Endothelial cell (in vitro differentiated cells): ENCODE measurements at regions not wholly inside any gene's neighbourhood (a gene's known extent, or its start where the extent isn't known, plus 50 kb on each side); places are given as distances from the start of the nearest gene placed in this dataset.

Experiments used
- DNase-seq: peaks from one replicate; pipeline ENCODE4 v3.0.0; 2021; ENCODE audit warnings: low spot score
- H3K27ac Mint-ChIP-seq: one replicate; pipeline ENCODE4 v1.8.0; 2021; ENCODE audit warnings: mixed read lengths, inconsistent platforms; ENCODE audit not compliant: unreplicated experiment
- H3K27me3 Mint-ChIP-seq: one replicate; pipeline ENCODE4 v1.8.0; 2021; ENCODE audit warnings: mild to moderate bottlenecking, moderate library complexity, mixed read lengths, inconsistent platforms; ENCODE audit not compliant: unreplicated experiment
- H3K36me3 Mint-ChIP-seq: one replicate; pipeline ENCODE4 v1.8.0; 2021; ENCODE audit warnings: mild to moderate bottlenecking, low read depth, mixed read lengths, inconsistent platforms; ENCODE audit not compliant: unreplicated experiment
- H3K4me1 Mint-ChIP-seq: one replicate; pipeline ENCODE4 v1.8.0; 2021; ENCODE audit warnings: mild to moderate bottlenecking, mixed read lengths, inconsistent platforms; ENCODE audit not compliant: unreplicated experiment
- H3K4me3 Mint-ChIP-seq: one replicate; pipeline ENCODE4 v1.8.0; 2021; ENCODE audit warnings: mild to moderate bottlenecking, mixed read lengths, inconsistent platforms; ENCODE audit not compliant: unreplicated experiment
- H3K9me3 Mint-ChIP-seq: one replicate; pipeline ENCODE4 v1.8.0; 2021; ENCODE audit warnings: mixed read lengths, inconsistent platforms; ENCODE audit not compliant: unreplicated experiment
- TF ChIP-seq, protein P1 (sequence below): fragments of 200-600 bp; sonication (generic); IDR thresholded peaks from one replicate; pipeline ENCODE4 v1.5.0; 2021; ENCODE audit warnings: antibody characterized with exemption; ENCODE audit not compliant: unreplicated experiment

DNA sequence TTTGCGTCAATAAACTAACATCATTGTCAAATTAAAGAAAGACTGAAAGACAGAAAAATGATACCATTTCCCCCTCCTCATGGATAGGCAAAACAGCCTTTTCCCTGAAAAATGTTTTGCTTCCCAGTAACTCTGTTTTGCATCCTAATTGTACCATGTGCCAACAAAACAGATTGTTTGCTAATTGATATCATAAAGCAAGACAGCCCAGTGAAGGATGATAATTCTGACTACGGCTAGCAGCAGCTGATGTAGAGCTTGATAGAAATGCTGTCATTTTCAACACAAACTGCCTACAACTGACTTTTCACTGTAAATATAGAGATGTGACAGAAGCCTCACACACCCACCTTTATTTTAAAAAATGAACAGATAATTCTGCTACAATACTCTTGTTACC is 1061.6 kb downstream of the HACE1 start:
- Mint-ChIP-seq H3K4me1 (no peaks in the 10 kb centered on the region), H3K4me3 (no peak overlapping the region), H3K27ac (no peak overlapping the region), H3K27me3 (no peaks in the 10 kb centered on the region), H3K36me3 (no peaks in the 10 kb centered on the region), H3K9me3 (no peaks in the 10 kb centered on the region)
- TF ChIP-seq, protein P1, sequence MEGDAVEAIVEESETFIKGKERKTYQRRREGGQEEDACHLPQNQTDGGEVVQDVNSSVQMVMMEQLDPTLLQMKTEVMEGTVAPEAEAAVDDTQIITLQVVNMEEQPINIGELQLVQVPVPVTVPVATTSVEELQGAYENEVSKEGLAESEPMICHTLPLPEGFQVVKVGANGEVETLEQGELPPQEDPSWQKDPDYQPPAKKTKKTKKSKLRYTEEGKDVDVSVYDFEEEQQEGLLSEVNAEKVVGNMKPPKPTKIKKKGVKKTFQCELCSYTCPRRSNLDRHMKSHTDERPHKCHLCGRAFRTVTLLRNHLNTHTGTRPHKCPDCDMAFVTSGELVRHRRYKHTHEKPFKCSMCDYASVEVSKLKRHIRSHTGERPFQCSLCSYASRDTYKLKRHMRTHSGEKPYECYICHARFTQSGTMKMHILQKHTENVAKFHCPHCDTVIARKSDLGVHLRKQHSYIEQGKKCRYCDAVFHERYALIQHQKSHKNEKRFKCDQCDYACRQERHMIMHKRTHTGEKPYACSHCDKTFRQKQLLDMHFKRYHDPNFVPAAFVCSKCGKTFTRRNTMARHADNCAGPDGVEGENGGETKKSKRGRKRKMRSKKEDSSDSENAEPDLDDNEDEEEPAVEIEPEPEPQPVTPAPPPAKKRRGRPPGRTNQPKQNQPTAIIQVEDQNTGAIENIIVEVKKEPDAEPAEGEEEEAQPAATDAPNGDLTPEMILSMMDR = no peak
- DNase-seq = no peak

DNA sequence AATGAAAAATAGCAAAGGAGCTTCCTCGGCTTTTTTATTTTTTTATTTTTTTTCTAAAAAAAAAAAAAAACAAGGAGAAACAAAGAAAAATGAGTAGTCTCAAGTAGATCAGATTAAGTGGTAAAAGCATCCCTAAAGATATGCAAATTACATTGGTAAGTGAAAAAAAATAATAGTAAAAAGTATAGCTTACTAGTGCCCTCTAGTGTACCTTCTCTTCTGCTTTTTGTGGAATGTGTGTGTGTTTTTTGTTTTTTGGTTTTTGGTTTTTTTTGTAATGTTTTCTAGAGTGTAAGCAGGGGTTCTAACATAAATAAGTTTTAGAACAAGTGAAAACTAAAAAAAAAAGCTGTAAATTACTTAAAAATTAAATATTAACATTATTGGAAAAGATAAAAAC is 1062.0 kb downstream of the HACE1 start:
- H3K4me3 Mint-ChIP-seq = no peak overlapping the region
- no peaks in the 10 kb centered on the region for H3K4me1 Mint-ChIP-seq
- H3K27ac Mint-ChIP-seq = no peak overlapping the region
- DNase-seq = no peak
- TF ChIP-seq, protein P1 = no peak
- no peaks in the 10 kb centered on the region for H3K9me3 Mint-ChIP-seq
- H3K27me3 Mint-ChIP-seq = no peaks in the 10 kb centered on the region
- no peaks in the 10 kb centered on the region for H3K36me3 Mint-ChIP-seq

DNA sequence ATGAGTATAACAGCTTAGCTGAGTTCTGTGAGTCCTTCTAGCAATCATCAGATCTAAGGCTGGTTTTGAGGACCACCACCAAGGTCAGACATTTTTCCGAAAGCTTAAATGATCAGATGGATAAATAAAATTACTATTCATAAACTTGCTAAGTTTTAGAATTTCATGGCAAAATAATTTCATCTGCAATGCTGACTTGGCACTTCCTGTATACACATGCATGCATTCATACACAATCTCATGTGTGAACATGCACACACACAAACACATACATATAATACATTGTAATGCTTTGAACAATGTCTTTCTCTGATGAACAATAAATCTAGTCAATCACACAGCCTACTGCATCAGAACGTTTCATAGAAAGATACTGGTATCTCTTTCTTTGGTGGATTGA is 1068.3 kb downstream of the HACE1 start:
- H3K36me3 Mint-ChIP-seq = no peaks in the 10 kb centered on the region
- no peaks in the 10 kb centered on the region for H3K9me3 Mint-ChIP-seq
- DNase-seq = no peak
- no peaks in the 10 kb centered on the region for H3K4me1 Mint-ChIP-seq
- TF ChIP-seq, protein P1 = no peak
- H3K27ac Mint-ChIP-seq = no peak overlapping the region
- H3K27me3 Mint-ChIP-seq = peaks cover 3% of the 10 kb centered on the region
- no peak overlapping the region for H3K4me3 Mint-ChIP-seq

DNA sequence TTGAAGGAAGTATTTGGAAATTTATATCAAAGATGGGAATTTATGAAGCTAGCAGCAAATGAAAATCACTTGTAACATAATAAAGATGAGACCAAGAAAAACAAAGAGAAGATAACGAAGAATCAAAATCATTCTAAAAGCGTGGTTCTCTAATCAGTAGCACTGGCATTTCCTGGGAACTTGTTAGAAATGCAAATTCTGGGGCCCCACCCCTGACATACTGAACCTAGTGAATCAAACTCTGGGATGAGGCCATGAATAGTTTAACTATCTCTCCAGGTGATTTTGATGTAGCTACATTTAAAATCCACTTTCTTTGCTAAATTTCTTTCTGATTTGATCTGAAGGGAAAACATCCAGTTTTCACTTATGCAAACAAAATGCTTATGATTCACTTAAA is 1075.6 kb downstream of the HACE1 start:
- DNase-seq = no peak
- H3K4me1 Mint-ChIP-seq = no peaks in the 10 kb centered on the region
- TF ChIP-seq, protein P1 = no peak
- H3K9me3 Mint-ChIP-seq = no peaks in the 10 kb centered on the region
- H3K4me3 Mint-ChIP-seq = no peak overlapping the region
- H3K27ac Mint-ChIP-seq = no peak overlapping the region
- no peaks in the 10 kb centered on the region for H3K36me3 Mint-ChIP-seq
- H3K27me3 Mint-ChIP-seq = peaks cover 3% of the 10 kb centered on the region

DNA sequence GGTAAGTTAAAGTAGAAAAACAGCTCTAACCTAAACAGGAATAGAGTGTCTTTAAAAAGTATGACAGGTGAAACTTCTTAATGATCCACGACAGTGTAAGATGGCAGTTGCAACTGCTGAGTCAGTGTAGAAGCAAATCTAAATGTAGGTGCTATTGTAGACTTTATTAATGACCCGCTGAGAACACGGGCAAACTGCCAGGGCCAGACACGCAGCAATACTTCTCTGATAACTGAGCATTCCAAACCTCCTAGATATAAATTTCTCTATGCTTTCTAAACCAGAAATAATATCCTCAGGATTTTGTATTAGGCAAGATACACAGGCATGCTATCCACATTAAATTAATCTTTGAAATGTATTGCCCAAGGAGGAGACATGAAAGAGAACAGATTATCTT is 1076.4 kb downstream of the HACE1 start:
- TF ChIP-seq, protein P1 = no peak
- no peaks in the 10 kb centered on the region for H3K36me3 Mint-ChIP-seq
- H3K4me1 Mint-ChIP-seq = no peaks in the 10 kb centered on the region
- no peak overlapping the region for H3K4me3 Mint-ChIP-seq
- H3K9me3 Mint-ChIP-seq = no peaks in the 10 kb centered on the region
- peaks cover 2% of the 10 kb centered on the region for H3K27me3 Mint-ChIP-seq
- no peak overlapping the region for H3K27ac Mint-ChIP-seq
- DNase-seq = no peak
